Mesodermal cell (in vitro differentiated cells): ENCODE measurements at regions not wholly inside any gene's neighbourhood (a gene's known extent, or its start where the extent isn't known, plus 50 kb on each side); places are given as distances from the start of the nearest gene placed in this dataset.

Experiments
- H3K27ac ChIP-seq: 2 replicates; pipeline ENCODE4 v1.7.0; 2013; ENCODE audit warnings: mild to moderate bottlenecking, low read depth, low read length, moderate library complexity; ENCODE audit not compliant: severe bottlenecking
- H3K36me3 ChIP-seq: 2 replicates; pipeline ENCODE4 v1.7.1; 2013; ENCODE audit warnings: mild to moderate bottlenecking, low read length, moderate library complexity; ENCODE audit not compliant: control insufficient read depth, insufficient read depth
- H3K4me1 ChIP-seq: one replicate; pipeline ENCODE4 v1.7.1; 2013; ENCODE audit warnings: mild to moderate bottlenecking, low read length; ENCODE audit not compliant: insufficient read depth, control insufficient read depth, poor library complexity, severe bottlenecking
- H3K4me3 ChIP-seq: 2 replicates; pipeline ENCODE4 v1.7.0; 2013; ENCODE audit warnings: low read length, control low read depth, mild to moderate bottlenecking; ENCODE audit not compliant: insufficient read depth, poor library complexity, severe bottlenecking; ENCODE audit errors: extremely low read depth
- H3K9me3 ChIP-seq: 2 replicates; pipeline ENCODE4 v1.7.1; 2013; ENCODE audit warnings: mild to moderate bottlenecking, low read length, moderate library complexity; ENCODE audit not compliant: control insufficient read depth
- WGBS, 2 experiments: methylation state at CpG; one replicate each; pipeline ENCODE4 v1.1.5; 2013; ENCODE audit warnings: missing lambda C conversion rate in 2 of 2; ENCODE audit not compliant: insufficient coverage in 2 of 2; 5-methylcytosine and 5-hydroxymethylcytosine counted together

- Histone ChIP-seq H3K36me3 (no peaks in the 10 kb centered on the region), H3K27ac (no peak overlapping the region), H3K4me3 (no peak overlapping the region), H3K9me3 (peaks cover 10% of the 10 kb centered on the region), H3K4me1 (no peaks in the 10 kb centered on the region)
- 71 to 87% methylated on average over 1 of the region's 1 CpG for WGBS, 2 experiments
These were observed 115.0 kb downstream of the ADAM29 start for GRCh38 chr4:175033162-175033561.

- WGBS, 2 experiments, result 100% methylated on average over 1 of the region's 1 CpG; no CpG with 5 or more reads in 1 of the 2 experiments
- Histone ChIP-seq H3K36me3 (no peaks in the 10 kb centered on the region), H3K4me1 (no peaks in the 10 kb centered on the region), H3K4me3 (no peak overlapping the region), H3K27ac (no peak overlapping the region), H3K9me3 (peaks cover 10% of the 10 kb centered on the region)
These were observed 115.8 kb downstream of the ADAM29 start for GRCh38 chr4:175034007-175034406.

- WGBS, 2 experiments, result 58 to 69% methylated on average over 2 of the region's 2 CpGs
- no peaks in the 10 kb centered on the region for H3K36me3 ChIP-seq
- H3K9me3 ChIP-seq, result peaks cover 10% of the 10 kb centered on the region
- H3K27ac ChIP-seq, result no peak overlapping the region
- H3K4me1 ChIP-seq, result no peaks in the 10 kb centered on the region
- H3K4me3 ChIP-seq, result no peak overlapping the region
These were observed 117.0 kb downstream of the ADAM29 start for GRCh38 chr4:175034986-175035705.

- no peak overlapping the region for H3K4me3 ChIP-seq
- H3K36me3 ChIP-seq, result no peaks in the 10 kb centered on the region
- WGBS, 2 experiments, result 92 to 100% methylated on average over 1 to 2 of the region's 2 CpGs
- no peaks in the 10 kb centered on the region for H3K4me1 ChIP-seq
- H3K9me3 ChIP-seq, result peaks cover 10% of the 10 kb centered on the region
- no peak overlapping the region for H3K27ac ChIP-seq
These were observed 117.7 kb downstream of the ADAM29 start for GRCh38 chr4:175035905-175036304.

GRCh38 chr4:175048111-175048784 is 130.1 kb downstream of the ADAM29 start:
- 86 to 100% methylated on average over 1 of the region's 1 CpG for WGBS, 2 experiments
- H3K4me1 ChIP-seq, result no peaks in the 10 kb centered on the region
- H3K27ac ChIP-seq, result no peak overlapping the region
- no peaks in the 10 kb centered on the region for H3K36me3 ChIP-seq
- H3K9me3 ChIP-seq, result no peaks in the 10 kb centered on the region
- H3K4me3 ChIP-seq, result no peak overlapping the region

GRCh38 chr4:175048906-175049305 is 130.7 kb downstream of the ADAM29 start:
- H3K9me3 ChIP-seq, result no peaks in the 10 kb centered on the region
- no peak overlapping the region for H3K27ac ChIP-seq
- H3K4me1 ChIP-seq, result no peaks in the 10 kb centered on the region
- no peaks in the 10 kb centered on the region for H3K36me3 ChIP-seq
- WGBS, 2 experiments, result 93% methylated on average over 4 of the region's 4 CpGs; no CpG with 5 or more reads in 1 of the 2 experiments
- no peak overlapping the region for H3K4me3 ChIP-seq

- WGBS, 2 experiments, result 80 to 83% methylated on average over 1 of the region's 2 CpGs
- Histone ChIP-seq H3K9me3 (no peaks in the 10 kb centered on the region), H3K27ac (no peak overlapping the region), H3K4me1 (no peaks in the 10 kb centered on the region), H3K4me3 (no peak overlapping the region), H3K36me3 (no peaks in the 10 kb centered on the region)
These were observed 133.8 kb downstream of the ADAM29 start for GRCh38 chr4:175051974-175052373.

GRCh38 chr4:175054980-175055379 is 136.8 kb downstream of the ADAM29 start:
- Histone ChIP-seq H3K9me3 (no peaks in the 10 kb centered on the region), H3K27ac (no peak overlapping the region), H3K4me3 (no peak overlapping the region), H3K36me3 (no peaks in the 10 kb centered on the region), H3K4me1 (no peaks in the 10 kb centered on the region)
- WGBS, 2 experiments, result 63% methylated on average over 1 of the region's 3 CpGs; no CpG with 5 or more reads in 1 of the 2 experiments

- WGBS, 2 experiments, result 80 to 86% methylated on average over 3 of the region's 3 CpGs
- no peaks in the 10 kb centered on the region for H3K4me1 ChIP-seq
These were observed 144.0 kb downstream of the ADAM29 start for GRCh38 chr4:175062183-175062592.

GRCh38 chr4:175065228-175065627 is 147.1 kb downstream of the ADAM29 start:
- Histone ChIP-seq H3K27ac (no peak overlapping the region), H3K9me3 (no peaks in the 10 kb centered on the region), H3K4me3 (no peak overlapping the region), H3K36me3 (no peaks in the 10 kb centered on the region), H3K4me1 (no peaks in the 10 kb centered on the region)

More at GRCh38 chr4:175062183-175062592, 144.0 kb downstream of the ADAM29 start:
- Histone ChIP-seq H3K27ac (no peak overlapping the region), H3K36me3 (no peaks in the 10 kb centered on the region), H3K4me3 (no peak overlapping the region), H3K9me3 (no peaks in the 10 kb centered on the region)
